ENCODE measurements at regions not wholly inside any gene's neighbourhood (a gene's known extent, or its start where the extent isn't known, plus 50 kb on each side); places are given as distances from the start of the nearest gene placed in this dataset.

GRCh38 chr18:42242758-42243157 is 287.7 kb downstream of the PIK3C3 start:
- Histone ChIP-seq H3K27ac (no peak overlapping the region), H3K36me3 (no peaks in the 10 kb centered on the region), H3K4me1 (no peaks in the 10 kb centered on the region), H3K9ac (ENCODE audit: low read depth in 2 of 2, low read length in 2 of 2) (no peak overlapping the region), H3K27me3 (no peaks in the 10 kb centered on the region), H3K9me3 (no peaks in the 10 kb centered on the region), H3K4me3 (no peak overlapping the region)
- TF ChIP-seq CTCF (IDR thresholded peaks at IDR 0.05), result no peak
- intact Hi-C loops (cut with DNase I), result no loop called here
- DNase-seq, result no peak

- no peak overlapping the region for H3K4me3 ChIP-seq
- no peaks in the 10 kb centered on the region for H3K4me1 ChIP-seq
- no peaks in the 10 kb centered on the region for H3K27me3 ChIP-seq
- no peak for TF ChIP-seq CTCF (IDR thresholded peaks at IDR 0.05)
- no peaks in the 10 kb centered on the region for H3K9me3 ChIP-seq
- no peaks in the 10 kb centered on the region for H3K36me3 ChIP-seq
- intact Hi-C loops (cut with DNase I), result no loop called here
- H3K27ac ChIP-seq, result no peak overlapping the region
- DNase-seq, result no peak
- H3K9ac ChIP-seq (ENCODE audit: low read depth in 2 of 2, low read length in 2 of 2), result no peak overlapping the region
Measured at GRCh38 chr18:42245137-42245536, 290.1 kb downstream of the PIK3C3 start.

GRCh38 chr18:42255908-42256765 is 301.1 kb downstream of the PIK3C3 start:
- no peak for DNase-seq
- Histone ChIP-seq H3K27ac (no peak overlapping the region), H3K9ac (ENCODE audit: low read depth in 2 of 2, low read length in 2 of 2) (no peak overlapping the region), H3K9me3 (no peaks in the 10 kb centered on the region), H3K27me3 (no peaks in the 10 kb centered on the region), H3K4me1 (no peaks in the 10 kb centered on the region), H3K4me3 (no peak overlapping the region), H3K36me3 (no peaks in the 10 kb centered on the region)
- intact Hi-C loops (cut with DNase I), result no loop called here
- TF ChIP-seq CTCF (IDR thresholded peaks at IDR 0.05), result no peak

- Histone ChIP-seq H3K36me3 (no peaks in the 10 kb centered on the region), H3K4me1 (no peaks in the 10 kb centered on the region), H3K9ac (ENCODE audit: low read depth in 2 of 2, low read length in 2 of 2) (no peak overlapping the region), H3K4me3 (no peak overlapping the region), H3K27ac (no peak overlapping the region), H3K9me3 (no peaks in the 10 kb centered on the region), H3K27me3 (no peaks in the 10 kb centered on the region)
- intact Hi-C loops (cut with DNase I), result no loop called here
- DNase-seq, result no peak
- no peak for TF ChIP-seq CTCF (IDR thresholded peaks at IDR 0.05)
Measured at GRCh38 chr18:42258301-42258965, 303.4 kb downstream of the PIK3C3 start.

- H3K4me3 ChIP-seq, result no peak overlapping the region
- H3K4me1 ChIP-seq, result no peaks in the 10 kb centered on the region
- no peak for TF ChIP-seq CTCF (IDR thresholded peaks at IDR 0.05)
- H3K27ac ChIP-seq, result no peak overlapping the region
- H3K9ac ChIP-seq (ENCODE audit: low read depth in 2 of 2, low read length in 2 of 2), result no peak overlapping the region
- intact Hi-C loops (cut with DNase I), result no loop called here
- H3K36me3 ChIP-seq, result no peaks in the 10 kb centered on the region
- H3K27me3 ChIP-seq, result no peaks in the 10 kb centered on the region
- no peaks in the 10 kb centered on the region for H3K9me3 ChIP-seq
- no peak for DNase-seq
Measured at GRCh38 chr18:42261731-42262130, 306.7 kb downstream of the PIK3C3 start.
